GM12873 (cell line): ENCODE measurements at regions not wholly inside any gene's neighbourhood (a gene's known extent, or its start where the extent isn't known, plus 50 kb on each side); places are given as distances from the start of the nearest gene placed in this dataset.

Experiments
- TF ChIP-seq, protein P1 (sequence below): IDR thresholded peaks from 2 replicates; pipeline ENCODE4 v1.5.1; 2012; ENCODE audit warnings: low read depth, mild to moderate bottlenecking, moderate library complexity, low read length, control low read depth; ENCODE audit not compliant: insufficient read depth; ENCODE audit errors: missing control alignments

GRCh38 chr18:28588884-28589549, 412.1 kb upstream of the CDH2 start:
- TF ChIP-seq, protein P1, sequence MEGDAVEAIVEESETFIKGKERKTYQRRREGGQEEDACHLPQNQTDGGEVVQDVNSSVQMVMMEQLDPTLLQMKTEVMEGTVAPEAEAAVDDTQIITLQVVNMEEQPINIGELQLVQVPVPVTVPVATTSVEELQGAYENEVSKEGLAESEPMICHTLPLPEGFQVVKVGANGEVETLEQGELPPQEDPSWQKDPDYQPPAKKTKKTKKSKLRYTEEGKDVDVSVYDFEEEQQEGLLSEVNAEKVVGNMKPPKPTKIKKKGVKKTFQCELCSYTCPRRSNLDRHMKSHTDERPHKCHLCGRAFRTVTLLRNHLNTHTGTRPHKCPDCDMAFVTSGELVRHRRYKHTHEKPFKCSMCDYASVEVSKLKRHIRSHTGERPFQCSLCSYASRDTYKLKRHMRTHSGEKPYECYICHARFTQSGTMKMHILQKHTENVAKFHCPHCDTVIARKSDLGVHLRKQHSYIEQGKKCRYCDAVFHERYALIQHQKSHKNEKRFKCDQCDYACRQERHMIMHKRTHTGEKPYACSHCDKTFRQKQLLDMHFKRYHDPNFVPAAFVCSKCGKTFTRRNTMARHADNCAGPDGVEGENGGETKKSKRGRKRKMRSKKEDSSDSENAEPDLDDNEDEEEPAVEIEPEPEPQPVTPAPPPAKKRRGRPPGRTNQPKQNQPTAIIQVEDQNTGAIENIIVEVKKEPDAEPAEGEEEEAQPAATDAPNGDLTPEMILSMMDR = no peak

GRCh38 chr18:28584731-28585130, 407.8 kb upstream of the CDH2 start:
- TF ChIP-seq, protein P1 = no peak

DNA sequence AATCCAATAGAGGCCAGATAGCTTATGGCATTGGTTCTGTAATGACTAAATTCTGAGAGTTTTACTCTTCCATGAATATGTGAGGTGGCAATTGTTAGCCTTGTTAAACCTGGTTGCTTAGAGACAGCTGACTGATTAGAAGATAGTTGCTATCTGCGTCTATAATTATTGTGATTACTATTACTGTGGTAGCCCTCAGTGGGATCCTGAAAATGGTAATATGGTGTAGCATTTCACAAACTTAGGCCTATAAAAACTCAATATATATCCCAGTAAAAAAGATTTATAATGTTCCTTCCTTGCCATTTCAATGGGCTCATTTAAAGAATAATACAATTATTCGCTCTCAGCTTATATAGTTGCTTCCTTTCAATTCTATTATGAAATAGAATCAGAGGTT, 405.8 kb upstream of the CDH2 start:
- TF ChIP-seq, protein P1 = no peak

- TF ChIP-seq, protein P1 = no peak
These were observed 404.7 kb upstream of the CDH2 start for GRCh38 chr18:28581521-28582071.

DNA sequence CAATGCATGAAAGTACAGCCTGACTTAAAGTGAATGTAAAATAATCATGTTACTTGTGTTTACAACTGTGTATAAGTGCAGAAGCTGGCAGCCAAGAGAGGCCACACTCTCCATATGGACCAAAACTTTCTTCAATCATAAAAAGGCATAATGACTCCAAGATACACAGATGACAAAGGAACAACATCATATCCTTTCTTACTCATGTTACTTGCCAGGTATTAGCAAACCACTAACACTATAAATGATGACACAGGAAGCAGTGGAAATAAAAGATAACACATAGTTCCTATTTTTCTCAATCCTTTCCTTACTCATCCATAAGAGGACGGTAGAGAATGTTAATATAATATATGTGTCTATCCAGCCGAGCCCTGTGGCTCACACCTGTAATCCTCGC, 400.0 kb upstream of the CDH2 start:
- TF ChIP-seq, protein P1 = no peak

DNA sequence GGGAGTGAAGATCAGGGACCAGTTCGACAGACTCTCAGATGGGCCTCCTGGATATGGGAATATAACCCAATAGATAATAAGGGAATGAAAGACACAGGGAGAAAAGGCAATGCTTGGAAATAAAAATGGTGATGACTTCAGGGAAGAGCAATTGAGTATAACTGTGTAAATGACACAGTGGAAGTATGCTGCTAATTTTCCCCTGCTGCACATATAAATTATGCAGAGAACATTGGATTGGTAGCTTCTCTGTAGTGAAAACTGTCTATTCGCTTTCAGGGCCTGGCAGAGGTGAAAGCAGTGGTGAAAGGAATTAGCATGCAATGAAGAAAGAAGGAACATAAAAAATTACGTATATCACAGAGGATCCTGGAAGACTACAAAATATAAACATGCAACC, 398.2 kb upstream of the CDH2 start:
- TF ChIP-seq, protein P1 = no peak

GRCh38 chr18:28574175-28574574, 397.2 kb upstream of the CDH2 start:
- TF ChIP-seq, protein P1 = no peak

DNA sequence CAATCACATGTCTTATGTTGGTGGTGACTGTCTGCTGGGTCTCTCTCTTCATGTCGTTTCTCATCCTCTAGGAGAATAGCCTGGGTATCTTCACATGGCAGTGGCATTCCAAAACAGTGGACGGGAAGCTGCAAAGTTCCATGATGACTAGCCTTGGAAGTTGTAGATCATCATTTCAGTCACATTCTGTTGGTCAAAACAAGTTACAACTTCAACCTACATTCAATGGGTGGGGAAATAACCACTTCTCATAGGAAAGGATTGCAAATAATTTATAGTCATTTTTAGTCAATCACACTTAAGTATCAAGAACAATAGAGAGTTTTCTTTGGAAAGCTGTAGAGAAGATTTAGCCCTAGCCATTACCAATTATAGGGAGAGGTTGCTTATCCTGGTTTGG, 395.0 kb upstream of the CDH2 start:
- TF ChIP-seq, protein P1 = no peak
